Thyroid gland (tissue), 4 donors: ENCODE measurements at regions not wholly inside any gene's neighbourhood (a gene's known extent, or its start where the extent isn't known, plus 50 kb on each side); places are given as distances from the start of the nearest gene placed in this dataset.

Experiments used
- DNase-seq, 2 donors: peaks; one replicate each; pipeline ENCODE4 v3.0.0-alpha.2; 2019
- H3K27ac ChIP-seq, 3 donors: fragments of 200-600 bp; sonication (generic); 1 replicate in 2 of 3; 2 replicates in 1 of 3; pipeline ENCODE4 v1.5.1; 2016 to 2019; ENCODE audit warnings: mild to moderate bottlenecking in 1 of 3, moderate library complexity in 1 of 3
- H3K27me3 ChIP-seq: fragments of 200-600 bp; sonication (generic); one replicate; pipeline ENCODE4 v1.5.1; 2019
- H3K36me3 ChIP-seq, 2 donors: fragments of 200-600 bp; sonication (generic); one replicate each; pipeline ENCODE4 v1.5.1; 2016 to 2019
- H3K4me1 ChIP-seq, 2 donors: fragments of 200-600 bp; sonication (generic); one replicate each; pipeline ENCODE4 v1.5.1; 2017 to 2019
- H3K4me3 ChIP-seq, 3 donors: fragments of 200-600 bp; sonication (generic); replicated peaks in 1 of 3; 1 replicate in 2 of 3; 2 replicates in 1 of 3; pipeline ENCODE4 v1.5.1; 2016; ENCODE audit warnings: mild to moderate bottlenecking in 1 of 3
- H3K9me3 ChIP-seq: fragments of 200-600 bp; sonication (generic); one replicate; pipeline ENCODE4 v1.5.1; 2017
- POLR2A ChIP-seq, 2 donors: fragments of 450-650 bp; IDR thresholded peaks; one replicate each; pipeline ENCODE4 v1.6.1; 2017; ENCODE audit warnings: antibody characterized with exemption in 2 of 2, mild to moderate bottlenecking in 2 of 2, moderate library complexity in 1 of 2
- WGBS, 2 donors: methylation state at CpG; one replicate each; pipeline ENCODE4 v1.1.5; 2017; 5-methylcytosine and 5-hydroxymethylcytosine counted together
- intact Hi-C: fragments of 100-400 bp; cut with DNase I; formaldehyde crosslinking; loops from one replicate; pipeline ENCODE4 v1.15.1; 2023
- TF ChIP-seq, protein P1 (sequence below), 6 experiments: fragments of 200-600 bp in 3 of 6; fragments of 450-650 bp in 3 of 6; sonication (generic) in 3 of 6; IDR thresholded peaks; one replicate each; pipeline ENCODE4 v1.5.1; 2016 to 2019; ENCODE audit warnings: antibody characterized with exemption in 6 of 6, mild to moderate bottlenecking in 2 of 6, inconsistent platforms in 1 of 6, moderate library complexity in 1 of 6

DNA sequence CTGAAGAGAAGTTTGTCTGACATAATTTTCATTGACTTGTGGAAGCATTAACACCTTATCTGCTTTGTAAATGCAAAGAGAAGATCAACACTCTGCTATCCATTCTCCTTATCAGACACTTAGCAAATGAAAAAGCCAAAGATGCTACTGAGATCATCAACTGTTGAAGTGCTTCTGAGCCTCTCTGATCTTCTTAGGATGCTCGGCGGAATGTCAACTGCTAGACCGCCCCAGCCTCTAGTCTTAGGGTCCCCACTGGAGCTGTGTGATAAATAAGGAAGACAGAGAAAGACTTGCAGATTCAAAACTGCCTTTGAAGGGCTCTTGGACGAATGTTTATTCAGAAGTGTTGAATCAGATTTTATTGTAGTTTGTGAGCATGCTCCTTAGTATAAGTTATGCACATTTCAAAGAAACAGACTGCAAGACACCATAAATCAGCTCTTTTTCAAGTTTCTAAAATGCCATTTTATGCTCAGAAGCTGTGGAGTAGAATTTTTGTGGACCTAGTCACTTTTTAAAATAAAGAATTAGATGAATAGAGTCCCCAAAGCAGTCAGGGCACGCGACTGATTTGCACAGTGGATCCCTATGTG is 197.9 kb downstream of the DIRAS2 start:
- Histone ChIP-seq H3K4me1 (no peaks in the 10 kb centered on the region), H3K27ac (no peak overlapping the region), H3K27me3 (no peaks in the 10 kb centered on the region), H3K9me3 (no peaks in the 10 kb centered on the region), H3K36me3 (no peaks in the 10 kb centered on the region), H3K4me3 (no peak overlapping the region)
- DNase-seq = no peak
- WGBS, 2 donors = 86 to 87% methylated on average over 6 of the region's 6 CpGs
- intact Hi-C loops = no loop called here
- TF ChIP-seq, protein P1, sequence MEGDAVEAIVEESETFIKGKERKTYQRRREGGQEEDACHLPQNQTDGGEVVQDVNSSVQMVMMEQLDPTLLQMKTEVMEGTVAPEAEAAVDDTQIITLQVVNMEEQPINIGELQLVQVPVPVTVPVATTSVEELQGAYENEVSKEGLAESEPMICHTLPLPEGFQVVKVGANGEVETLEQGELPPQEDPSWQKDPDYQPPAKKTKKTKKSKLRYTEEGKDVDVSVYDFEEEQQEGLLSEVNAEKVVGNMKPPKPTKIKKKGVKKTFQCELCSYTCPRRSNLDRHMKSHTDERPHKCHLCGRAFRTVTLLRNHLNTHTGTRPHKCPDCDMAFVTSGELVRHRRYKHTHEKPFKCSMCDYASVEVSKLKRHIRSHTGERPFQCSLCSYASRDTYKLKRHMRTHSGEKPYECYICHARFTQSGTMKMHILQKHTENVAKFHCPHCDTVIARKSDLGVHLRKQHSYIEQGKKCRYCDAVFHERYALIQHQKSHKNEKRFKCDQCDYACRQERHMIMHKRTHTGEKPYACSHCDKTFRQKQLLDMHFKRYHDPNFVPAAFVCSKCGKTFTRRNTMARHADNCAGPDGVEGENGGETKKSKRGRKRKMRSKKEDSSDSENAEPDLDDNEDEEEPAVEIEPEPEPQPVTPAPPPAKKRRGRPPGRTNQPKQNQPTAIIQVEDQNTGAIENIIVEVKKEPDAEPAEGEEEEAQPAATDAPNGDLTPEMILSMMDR (IDR thresholded peaks at IDR 0.05) = no peak
- no peak for TF ChIP-seq POLR2A (IDR thresholded peaks at IDR 0.05)

DNA sequence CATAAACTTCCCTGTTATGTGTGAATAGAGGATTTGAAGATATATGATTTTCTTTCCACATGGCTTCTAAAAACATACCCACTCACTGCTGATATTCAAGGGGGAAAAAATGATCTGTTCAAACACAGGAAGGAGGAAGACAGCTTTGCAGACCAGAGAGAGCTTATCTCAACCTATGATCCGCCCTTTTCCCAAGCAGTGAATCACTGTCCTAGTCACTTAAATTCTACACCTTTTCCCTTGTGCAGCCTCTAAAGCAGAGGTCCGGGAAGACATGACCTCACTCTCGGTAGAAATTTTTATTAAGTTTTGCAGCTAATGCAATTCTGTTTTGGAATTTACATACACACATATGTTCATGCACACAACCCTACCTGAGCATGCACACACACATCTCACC is 197.2 kb downstream of the DIRAS2 start:
- Histone ChIP-seq H3K27ac (no peak overlapping the region), H3K4me1 (no peaks in the 10 kb centered on the region), H3K4me3 (no peak overlapping the region), H3K27me3 (no peaks in the 10 kb centered on the region), H3K36me3 (no peaks in the 10 kb centered on the region), H3K9me3 (no peaks in the 10 kb centered on the region)
- intact Hi-C loops = no loop called here
- 86 to 88% methylated on average over 3 of the region's 3 CpGs for WGBS, 2 donors
- TF ChIP-seq, protein P1 (IDR thresholded peaks at IDR 0.05) = no peak
- TF ChIP-seq POLR2A (IDR thresholded peaks at IDR 0.05) = no peak
- no peak for DNase-seq

DNA sequence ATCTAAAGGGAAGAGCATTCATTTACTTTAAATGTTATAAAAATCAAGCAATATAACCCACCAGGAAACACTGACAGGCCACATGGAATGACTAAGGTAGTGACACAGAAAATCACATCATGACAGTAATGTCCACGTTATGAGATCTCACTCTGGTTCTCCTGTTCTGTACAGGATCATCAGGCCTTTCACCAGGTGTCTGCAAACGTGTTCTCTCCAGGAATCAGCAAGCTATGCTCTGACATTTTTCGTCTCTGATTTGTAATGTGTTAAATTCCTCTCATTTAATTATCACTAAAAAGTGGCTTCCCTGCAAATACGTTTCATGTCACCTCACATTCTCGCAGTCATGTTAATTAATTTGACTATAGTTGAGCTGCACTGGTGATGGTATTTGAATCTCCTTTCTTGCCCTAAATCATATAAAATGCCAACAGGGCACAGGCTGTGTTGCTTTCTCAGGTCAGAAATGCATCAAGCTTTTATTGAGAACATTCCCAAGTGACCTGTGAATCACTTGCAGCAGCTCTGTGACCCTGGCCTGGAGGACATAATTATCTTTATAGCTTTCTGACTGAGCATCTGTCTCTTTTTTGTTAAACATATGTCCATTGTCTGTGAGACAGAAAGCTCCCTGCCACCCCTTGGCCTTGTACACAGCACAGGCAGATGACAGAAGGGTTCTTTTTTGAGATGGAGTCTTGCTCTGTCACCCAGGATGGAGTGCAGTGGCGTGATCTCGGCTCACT is 196.2 kb downstream of the DIRAS2 start:
- no peak for DNase-seq
- Histone ChIP-seq H3K36me3 (no peaks in the 10 kb centered on the region), H3K27ac (no peak overlapping the region), H3K9me3 (no peaks in the 10 kb centered on the region), H3K27me3 (no peaks in the 10 kb centered on the region), H3K4me1 (no peaks in the 10 kb centered on the region), H3K4me3 (no peak overlapping the region)
- 84 to 94% methylated on average over 7 of the region's 7 CpGs for WGBS, 2 donors
- TF ChIP-seq POLR2A (IDR thresholded peaks at IDR 0.05) = no peak
- TF ChIP-seq, protein P1 (IDR thresholded peaks at IDR 0.05) = no peak
- intact Hi-C loops = no loop called here

DNA sequence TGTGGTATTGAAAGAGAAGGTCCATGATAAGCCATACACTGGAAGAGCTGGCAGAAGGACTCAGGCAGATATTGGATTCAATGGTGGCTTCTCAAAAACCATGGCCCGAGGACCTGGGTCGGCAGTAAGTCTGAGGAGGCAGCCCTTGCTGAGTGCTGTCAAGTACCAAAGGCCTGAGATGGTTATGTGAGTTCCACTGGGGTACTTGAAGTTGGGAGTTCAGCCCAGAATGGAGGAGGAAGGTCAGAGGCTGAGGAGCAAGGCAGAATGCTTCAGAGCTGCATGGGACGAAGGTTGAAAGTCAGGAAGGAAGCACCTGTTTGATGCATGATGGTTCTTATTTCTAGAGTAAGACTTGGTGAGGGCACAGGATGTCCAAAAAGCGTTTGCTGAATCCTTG is 194.9 kb downstream of the DIRAS2 start:
- Histone ChIP-seq H3K9me3 (no peaks in the 10 kb centered on the region), H3K4me3 (no peak overlapping the region), H3K27me3 (no peaks in the 10 kb centered on the region), H3K36me3 (no peaks in the 10 kb centered on the region), H3K27ac (no peak overlapping the region), H3K4me1 (no peaks in the 10 kb centered on the region)
- peak; percentile 13 to 27 for DNase-seq
- intact Hi-C loops = no loop called here
- 63 to 65% methylated on average over 4 of the region's 4 CpGs for WGBS, 2 donors
- TF ChIP-seq, protein P1 (IDR thresholded peaks at IDR 0.05) = no peak
- no peak for TF ChIP-seq POLR2A (IDR thresholded peaks at IDR 0.05)

DNA sequence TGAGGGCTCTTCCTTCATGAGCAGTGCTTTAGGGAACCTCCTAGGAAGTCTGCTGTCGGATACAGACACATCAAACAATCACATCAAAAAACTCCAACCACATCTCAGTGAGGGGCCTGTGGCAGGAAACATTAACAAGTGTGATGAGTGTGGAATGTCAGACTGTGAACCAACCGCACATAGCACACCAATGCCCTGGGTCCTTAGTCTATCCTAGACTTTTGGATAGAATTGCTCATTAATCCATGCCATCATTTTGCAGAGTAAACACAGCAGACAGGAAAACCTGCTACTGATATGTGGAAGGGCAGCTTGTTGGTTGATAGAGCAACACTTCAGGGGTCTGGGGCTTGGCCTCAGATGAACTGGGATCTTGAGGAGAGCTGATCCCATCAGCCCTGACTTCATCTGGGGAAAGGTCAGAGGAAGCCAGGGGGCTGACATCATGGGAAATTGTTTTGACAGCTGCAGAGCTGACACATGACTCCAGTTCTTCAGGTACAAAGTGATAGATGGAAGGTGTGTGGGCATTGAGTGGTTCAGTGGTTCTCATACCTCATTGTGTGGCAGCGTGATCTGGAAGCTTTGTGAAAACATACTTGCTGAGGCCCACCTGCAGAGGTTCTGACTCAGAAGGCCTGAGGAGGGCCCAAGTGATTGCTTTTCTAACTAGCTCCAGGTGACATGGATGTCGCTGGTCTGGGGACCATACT is 193.3 kb downstream of the DIRAS2 start:
- no peaks in the 10 kb centered on the region for H3K9me3 ChIP-seq
- H3K4me1 ChIP-seq = no peaks in the 10 kb centered on the region
- no peak for DNase-seq
- WGBS, 2 donors = 58 to 83% methylated on average over 4 of the region's 4 CpGs
- no peaks in the 10 kb centered on the region for H3K27me3 ChIP-seq
- no peak overlapping the region for H3K4me3 ChIP-seq
- no peaks in the 10 kb centered on the region for H3K36me3 ChIP-seq
- intact Hi-C loops = no loop called here
- no peak overlapping the region for H3K27ac ChIP-seq
- TF ChIP-seq, protein P1 (IDR thresholded peaks at IDR 0.05) = no peak
- no peak for TF ChIP-seq POLR2A (IDR thresholded peaks at IDR 0.05)
